ENCODE measurements at regions not wholly inside any gene's neighbourhood (a gene's known extent, or its start where the extent isn't known, plus 50 kb on each side); places are given as distances from the start of the nearest gene placed in this dataset.

GRCh38 chr10:30528429-30528786 lies 94.4 kb downstream of the MAP3K8 start:
- TF ChIP-seq MAFF (IDR thresholded peaks at IDR 0.05; ENCODE audit: low read length) (no peak), TRIM28 (IDR thresholded peaks at IDR 0.05) (no peak), SOX6 (IDR thresholded peaks at IDR 0.05) (no peak), TAF1 (IDR thresholded peaks at IDR 0.05; ENCODE audit: control insufficient read depth, extremely low read depth, insufficient read depth, low read length, severe bottlenecking) (no peak), STAG1 (CRISPR knock-in tag; IDR thresholded peaks at IDR 0.05; ENCODE audit: borderline replicate concordance) (no peak), SMARCA4 (IDR thresholded peaks at IDR 0.05) (no peak), GABPB1 (CRISPR knock-in tag; IDR thresholded peaks at IDR 0.05) (no peak), CTCF (IDR thresholded peaks at IDR 0.05 in 2 of 3, conservative IDR thresholded peaks at IDR 0.05 in 1 of 3; ENCODE audit: insufficient read depth in 2 of 3, low read depth in 1 of 3, low read length in 3 of 3) (no peak), CHD2 (IDR thresholded peaks at IDR 0.05; ENCODE audit: low read depth, low read length) (no peak), FOXM1 (IDR thresholded peaks at IDR 0.05; ENCODE audit: low read depth) (no peak), FOXM1 (CRISPR knock-in tag; IDR thresholded peaks at IDR 0.05; ENCODE audit: low read depth) (no peak), ZFP1 (CRISPR knock-in tag; IDR thresholded peaks at IDR 0.05) (no peak), MLX (CRISPR knock-in tag; conservative IDR thresholded peaks at IDR 0.05) (no peak)

Data from K562 (cell line).